CD4-positive, alpha-beta T cell treated with Interferon gamma for 1 hour (primary cell): ENCODE measurements at regions not wholly inside any gene's neighbourhood (a gene's known extent, or its start where the extent isn't known, plus 50 kb on each side); places are given as distances from the start of the nearest gene placed in this dataset.

ENCODE experiments used
- DNase-seq: peaks from one replicate; pipeline ENCODE4 v3.0.0-alpha.2; 2020

DNA sequence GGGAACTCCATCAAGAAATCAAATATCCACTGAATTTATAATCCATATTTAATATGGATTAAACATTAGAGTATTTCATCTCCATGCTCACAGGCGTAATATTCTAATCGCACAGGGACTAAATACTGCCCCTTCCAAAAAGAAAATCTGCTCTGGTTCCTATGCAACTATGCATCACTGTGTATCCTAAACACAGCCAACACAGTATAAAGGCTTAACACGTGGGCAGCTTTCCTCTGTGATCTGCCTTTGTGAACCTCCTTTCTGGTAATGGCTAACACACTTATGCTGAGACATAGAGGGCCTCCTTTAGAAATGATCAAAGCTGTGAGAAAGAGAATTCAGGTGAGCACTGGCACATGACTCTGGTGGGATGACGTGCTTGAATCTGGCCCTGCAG, 110.2 kb downstream of the RAB11FIP2 start:
- DNase-seq, result no peak

DNA sequence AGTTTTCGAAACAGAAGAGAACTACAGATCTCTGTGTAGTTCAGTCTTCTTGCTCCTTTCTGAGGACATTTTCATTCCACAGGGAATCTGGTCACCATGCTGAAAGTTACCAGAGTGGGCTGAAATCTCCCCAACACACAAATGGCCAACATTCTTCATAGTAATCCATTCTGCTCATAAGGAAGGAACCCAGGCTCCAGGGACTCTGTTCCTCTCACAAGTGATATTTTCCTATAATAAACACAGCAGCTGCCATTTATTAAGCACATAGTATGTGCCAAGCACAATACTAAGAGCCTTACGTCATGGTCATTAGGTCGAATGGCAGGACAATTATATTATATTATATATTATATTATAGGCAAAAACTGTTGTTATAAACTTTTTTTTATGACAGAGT, 109.8 kb downstream of the RAB11FIP2 start:
- DNase-seq, result no peak

DNA sequence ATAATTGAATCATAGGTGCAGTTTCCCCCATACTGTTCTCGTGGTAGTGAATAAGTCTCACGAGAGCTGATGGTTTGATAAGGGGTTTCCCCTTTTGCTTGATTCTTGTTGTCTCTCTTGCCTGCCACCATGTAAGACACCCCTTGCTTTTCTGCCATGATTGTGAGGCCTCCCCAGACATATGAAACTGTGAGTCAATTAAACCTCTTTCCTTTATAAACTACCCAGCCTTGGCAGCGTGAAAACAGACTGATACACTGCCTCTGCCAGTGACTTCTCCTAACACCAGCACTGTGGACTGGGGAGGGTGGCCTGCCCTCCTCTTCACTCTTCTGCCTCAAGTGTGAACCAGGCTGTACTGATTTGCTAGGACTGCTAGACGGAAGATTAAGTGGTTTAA, 108.6 kb downstream of the RAB11FIP2 start:
- DNase-seq, result no peak

DNA sequence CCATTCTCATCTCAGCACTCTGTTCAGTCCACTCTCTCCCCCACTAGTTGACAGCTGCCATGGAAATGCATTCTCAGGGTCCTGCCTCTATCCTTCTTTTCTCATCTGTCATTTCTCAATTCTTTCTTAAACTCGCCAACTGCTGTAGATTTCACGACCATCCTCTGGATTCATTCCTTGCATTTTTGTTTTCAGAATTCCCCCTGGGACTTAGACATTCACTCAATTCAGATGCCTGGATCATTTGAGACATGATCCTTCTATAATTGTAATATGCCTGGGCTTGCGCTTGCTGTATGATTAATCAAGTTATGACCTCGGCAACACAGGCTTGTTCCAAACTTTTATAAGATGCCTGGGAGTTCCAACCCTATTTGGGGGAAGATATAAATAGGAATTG, 104.5 kb downstream of the RAB11FIP2 start:
- DNase-seq, result no peak

DNA sequence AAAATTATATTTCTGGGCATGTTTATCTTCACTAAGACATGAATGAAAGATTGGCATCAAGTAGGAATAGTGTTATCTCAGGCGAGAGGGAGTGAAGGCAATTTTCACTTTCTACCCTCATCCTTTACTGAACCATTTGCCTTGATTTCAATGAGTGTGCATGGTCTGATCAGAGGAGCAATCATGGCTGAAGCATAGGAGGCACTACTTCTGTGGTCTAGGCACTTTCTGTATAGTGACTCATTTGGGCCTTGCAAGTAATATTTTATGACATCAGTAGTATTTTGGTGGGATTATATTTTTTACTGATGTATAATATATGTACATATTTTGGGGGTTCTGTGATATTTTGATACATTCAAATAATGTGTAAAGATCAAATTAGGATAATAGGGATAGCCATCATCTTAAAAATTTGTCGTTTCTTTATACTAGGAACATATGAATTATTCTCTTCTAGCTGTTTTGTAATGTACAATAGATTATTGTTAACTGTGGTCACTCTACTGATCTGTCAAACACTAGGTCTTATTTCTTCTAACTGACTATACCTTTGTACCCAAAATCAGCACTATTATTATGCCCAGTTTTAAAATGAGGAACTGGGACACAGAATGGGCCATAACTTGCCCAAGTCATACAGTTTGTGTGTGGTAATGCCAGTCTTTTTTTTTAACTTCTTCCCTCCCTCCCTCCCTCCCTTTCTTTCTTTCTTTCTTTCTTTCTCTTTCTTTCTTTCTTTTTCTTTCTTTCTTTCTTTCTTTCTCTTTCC, 101.9 kb downstream of the RAB11FIP2 start:
- no peak for DNase-seq

DNA sequence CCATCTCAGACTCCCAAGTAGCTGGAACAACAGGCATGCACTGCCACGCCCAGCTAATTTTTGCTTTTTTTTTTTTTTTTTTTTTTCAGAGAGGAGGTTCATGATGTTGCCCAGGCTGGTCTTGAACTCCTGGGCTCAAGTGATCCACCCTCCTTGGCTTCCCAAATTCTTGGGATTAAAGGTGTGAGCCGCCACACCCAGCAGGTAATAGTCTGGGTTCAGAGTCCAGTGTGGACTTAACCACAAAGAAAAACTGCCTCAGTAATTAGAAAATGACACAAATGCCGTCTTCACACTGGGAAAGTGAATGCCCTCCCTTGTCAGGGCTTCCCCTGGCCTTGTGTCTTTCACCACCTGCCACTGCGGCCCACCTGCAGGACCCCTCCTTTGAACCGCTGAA, 101.1 kb downstream of the RAB11FIP2 start:
- no peak for DNase-seq

DNA sequence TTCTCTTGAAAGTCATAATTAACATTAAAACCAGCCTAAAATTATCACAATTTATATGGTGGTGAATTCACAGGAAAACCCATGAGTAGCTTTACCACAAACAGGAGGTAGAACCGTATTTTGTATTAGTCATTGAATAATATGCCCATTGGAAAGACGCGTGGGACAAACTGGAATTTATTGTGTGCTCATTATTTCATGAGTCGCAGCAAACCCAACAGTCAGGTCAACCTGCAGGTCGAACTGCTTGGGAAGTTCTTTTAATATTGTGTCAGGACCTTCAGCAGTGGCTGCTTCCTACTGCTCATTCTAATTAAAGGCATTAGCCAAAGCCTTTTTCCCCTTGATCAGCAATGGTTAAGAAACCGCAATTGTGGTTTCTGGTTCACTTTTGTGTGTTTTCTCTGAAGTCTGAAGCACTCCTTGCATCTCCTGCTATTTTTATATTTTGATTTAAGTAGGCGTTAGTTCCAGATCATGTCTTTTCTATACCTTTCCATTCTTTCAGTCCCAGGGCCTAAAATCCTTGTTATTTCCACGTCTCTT, 100.1 kb downstream of the RAB11FIP2 start:
- DNase-seq, result no peak

DNA sequence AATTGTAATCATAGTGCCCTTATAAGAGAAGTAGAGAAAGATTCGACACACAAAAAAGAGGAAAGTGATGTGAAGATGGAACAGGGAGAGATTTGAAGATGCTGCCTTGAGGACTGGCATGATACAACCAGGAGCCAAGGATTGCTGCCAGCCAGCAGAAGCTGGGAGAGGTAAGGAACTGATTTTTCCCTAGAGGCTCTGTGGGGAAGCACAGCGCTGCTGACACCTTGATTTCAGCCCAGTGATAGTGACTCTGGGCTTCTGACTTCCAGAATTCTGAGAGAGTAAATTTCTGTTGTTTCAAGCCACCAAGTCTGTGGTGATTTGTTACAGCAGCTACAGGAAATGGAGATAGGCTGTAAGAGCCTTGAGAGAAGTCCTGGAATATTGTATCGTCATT, 98.2 kb downstream of the RAB11FIP2 start:
- no peak for DNase-seq

DNA sequence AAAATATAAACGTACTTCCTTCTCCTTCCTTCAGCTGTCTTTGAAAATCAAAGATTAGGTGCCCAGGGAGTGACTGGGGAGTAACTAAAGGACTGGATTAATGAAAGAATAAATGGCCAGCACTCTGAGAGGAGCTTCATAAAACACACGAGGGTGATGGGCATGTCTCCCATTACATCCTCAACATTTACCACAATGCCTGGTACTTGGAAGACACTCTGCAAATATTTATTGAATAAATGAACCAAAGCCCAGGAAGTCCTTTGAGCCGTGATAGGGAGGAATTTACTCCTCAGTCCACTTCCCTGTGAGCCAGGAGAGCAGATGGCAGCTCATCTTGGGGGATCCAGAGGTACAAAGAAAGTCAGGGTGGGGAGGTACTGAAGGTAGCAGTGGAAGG, 96.3 kb downstream of the RAB11FIP2 start:
- DNase-seq, result no peak
